SK-N-SH treated with all-trans-retinoic acid at 6 μM for 48 hours (cell line): ENCODE measurements at regions not wholly inside any gene's neighbourhood (a gene's known extent, or its start where the extent isn't known, plus 50 kb on each side); places are given as distances from the start of the nearest gene placed in this dataset.

ENCODE experiments used
- ATAC-seq: fragments of 200-7000 bp; cut with Tn5 transposase; 3 replicates; pipeline ENCODE4 v1.9.1; 2020; ENCODE audit warnings: mild to moderate bottlenecking, moderate library complexity
- ARNTL ChIP-seq: fragments of 450-650 bp; formaldehyde crosslinking; IDR thresholded peaks from 2 replicates; pipeline ENCODE4 v1.5.0; 2020; ENCODE audit warnings: low read depth, mild to moderate bottlenecking, moderate library complexity, borderline replicate concordance
- BACH2 ChIP-seq: fragments of 250-450 bp; sonication (Bioruptor Pico); IDR thresholded peaks from 2 replicates; pipeline ENCODE4 v1.9.0; 2021; ENCODE audit warnings: mild to moderate bottlenecking, borderline replicate concordance
- CSDC2 ChIP-seq: fragments of 250-450 bp; sonication (Bioruptor Pico); IDR thresholded peaks from 2 replicates; pipeline ENCODE4 v1.5.0; 2020; ENCODE audit warnings: mild to moderate bottlenecking, moderate library complexity
- ESRRG ChIP-seq: fragments of 250-450 bp; sonication (Bioruptor Pico); IDR thresholded peaks from 2 replicates; pipeline ENCODE4 v1.6.1; 2021; ENCODE audit warnings: mild to moderate bottlenecking
- GLIS3 ChIP-seq: fragments of 250-450 bp; sonication (Bioruptor Pico); IDR thresholded peaks from 2 replicates; pipeline ENCODE4 v1.5.0; 2020; ENCODE audit warnings: mild to moderate bottlenecking, moderate library complexity
- ISL1 ChIP-seq: fragments of 250-450 bp; sonication (Bioruptor Pico); IDR thresholded peaks from 2 replicates; pipeline ENCODE4 v2.1.2; 2022; ENCODE audit warnings: mild to moderate bottlenecking, moderate library complexity
- OSR1 ChIP-seq: fragments of 250-450 bp; sonication (Bioruptor Pico); IDR thresholded peaks from 2 replicates; pipeline ENCODE4 v1.8.0; 2022; ENCODE audit warnings: moderate library complexity, mild to moderate bottlenecking, inconsistent platforms
- PPARA ChIP-seq: fragments of 250-450 bp; sonication (Bioruptor Pico); IDR thresholded peaks from 2 replicates; pipeline ENCODE4 v1.5.0; 2020; ENCODE audit warnings: mild to moderate bottlenecking, borderline replicate concordance
- RARB ChIP-seq: fragments of 250-450 bp; sonication (Bioruptor Pico); IDR thresholded peaks from 2 replicates; pipeline ENCODE4 v1.8.0; 2021; ENCODE audit warnings: mild to moderate bottlenecking, moderate library complexity
- SNAI2 ChIP-seq: fragments of 250-450 bp; sonication (Bioruptor Pico); IDR thresholded peaks from 2 replicates; pipeline ENCODE4 v1.5.0; 2020; ENCODE audit warnings: mild to moderate bottlenecking, moderate library complexity
- TCF4 ChIP-seq: fragments of 250-450 bp; sonication (Bioruptor Pico); IDR thresholded peaks from 2 replicates; pipeline ENCODE4 v1.8.0; 2021; ENCODE audit warnings: mild to moderate bottlenecking, moderate library complexity, borderline replicate concordance
- TOX ChIP-seq: fragments of 250-450 bp; sonication (Bioruptor Pico); IDR thresholded peaks from 2 replicates; pipeline ENCODE4 v1.8.0; 2021; ENCODE audit warnings: mild to moderate bottlenecking, moderate library complexity, borderline replicate concordance
- ZC3H10 ChIP-seq: fragments of 250-450 bp; sonication (Bioruptor Pico); IDR thresholded peaks from 2 replicates; pipeline ENCODE4 v1.5.1; 2021; ENCODE audit warnings: mild to moderate bottlenecking, moderate library complexity
- ZFP3 ChIP-seq: fragments of 250-450 bp; sonication (Bioruptor Pico); IDR thresholded peaks from 2 replicates; pipeline ENCODE4 v1.5.0; 2020; ENCODE audit warnings: mild to moderate bottlenecking, moderate library complexity
- ZFP30 ChIP-seq: fragments of 450-650 bp; formaldehyde crosslinking; IDR thresholded peaks from 2 replicates; pipeline ENCODE4 v1.5.0; 2022; ENCODE audit warnings: mild to moderate bottlenecking, moderate library complexity
- ZNF565 ChIP-seq: fragments of 450-650 bp; formaldehyde crosslinking; conservative IDR thresholded peaks from 2 replicates; pipeline ENCODE4 v1.5.0; 2020; ENCODE audit warnings: low read depth, mild to moderate bottlenecking, moderate library complexity
- ZNF70 ChIP-seq: fragments of 450-650 bp; formaldehyde crosslinking; IDR thresholded peaks from 2 replicates; pipeline ENCODE4 v1.5.0; 2020; ENCODE audit warnings: mild to moderate bottlenecking, moderate library complexity
- ZNF8 ChIP-seq: fragments of 450-650 bp; formaldehyde crosslinking; IDR thresholded peaks from 2 replicates; pipeline ENCODE4 v1.5.0; 2020; ENCODE audit warnings: mild to moderate bottlenecking, moderate library complexity
- TF ChIP-seq, protein P1 (sequence below): fragments of 250-450 bp; sonication (Bioruptor Pico); IDR thresholded peaks from 2 replicates; pipeline ENCODE4 v1.5.1; 2021; ENCODE audit warnings: mild to moderate bottlenecking, moderate library complexity
- TF ChIP-seq, protein P2 (sequence below): fragments of 250-450 bp; sonication (Bioruptor Pico); IDR thresholded peaks from 2 replicates; pipeline ENCODE4 v1.5.1; 2020; ENCODE audit warnings: low read depth, mild to moderate bottlenecking, moderate library complexity
- TF ChIP-seq, protein P3 (sequence below): fragments of 250-450 bp; sonication (Bioruptor Pico); IDR thresholded peaks from 2 replicates; pipeline ENCODE4 v1.8.0; 2021; ENCODE audit warnings: low read depth, mild to moderate bottlenecking, moderate library complexity, borderline replicate concordance
- TF ChIP-seq, protein P4 (sequence below): fragments of 250-450 bp; sonication (Bioruptor Pico); IDR thresholded peaks from 2 replicates; pipeline ENCODE4 v1.5.0; 2020; ENCODE audit warnings: mild to moderate bottlenecking, moderate library complexity
- TF ChIP-seq, protein P5 (sequence below): fragments of 250-450 bp; sonication (Bioruptor Pico); IDR thresholded peaks from 2 replicates; pipeline ENCODE4 v1.8.0; 2020; ENCODE audit warnings: mild to moderate bottlenecking, moderate library complexity, borderline replicate concordance

DNA sequence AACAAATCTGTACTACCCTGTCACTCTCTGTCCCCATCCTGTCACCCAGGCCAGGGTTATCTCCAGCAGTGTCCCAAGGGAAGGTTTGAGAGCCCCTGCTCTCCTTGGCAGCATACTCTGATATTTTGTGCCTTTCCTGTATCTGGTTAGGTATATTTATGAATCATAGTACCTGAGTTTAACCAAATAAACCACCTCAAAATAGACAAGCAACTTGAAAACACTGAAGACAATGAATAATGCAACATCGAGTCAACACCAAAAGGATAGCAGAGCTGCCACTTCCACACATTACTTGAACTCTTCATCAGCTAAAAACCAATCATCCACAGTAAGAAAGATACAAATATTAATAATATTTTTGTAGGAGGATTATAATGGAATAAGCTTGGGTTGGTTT, 142.6 kb upstream of the TAB2 start:
- ATAC-seq, result no peak
- no peak for TF ChIP-seq PPARA (CRISPR knock-in tag)
- TF ChIP-seq ZNF565 (CRISPR knock-in tag), result no peak
- TF ChIP-seq GLIS3 (CRISPR knock-in tag), result no peak
- TF ChIP-seq, protein P1, sequence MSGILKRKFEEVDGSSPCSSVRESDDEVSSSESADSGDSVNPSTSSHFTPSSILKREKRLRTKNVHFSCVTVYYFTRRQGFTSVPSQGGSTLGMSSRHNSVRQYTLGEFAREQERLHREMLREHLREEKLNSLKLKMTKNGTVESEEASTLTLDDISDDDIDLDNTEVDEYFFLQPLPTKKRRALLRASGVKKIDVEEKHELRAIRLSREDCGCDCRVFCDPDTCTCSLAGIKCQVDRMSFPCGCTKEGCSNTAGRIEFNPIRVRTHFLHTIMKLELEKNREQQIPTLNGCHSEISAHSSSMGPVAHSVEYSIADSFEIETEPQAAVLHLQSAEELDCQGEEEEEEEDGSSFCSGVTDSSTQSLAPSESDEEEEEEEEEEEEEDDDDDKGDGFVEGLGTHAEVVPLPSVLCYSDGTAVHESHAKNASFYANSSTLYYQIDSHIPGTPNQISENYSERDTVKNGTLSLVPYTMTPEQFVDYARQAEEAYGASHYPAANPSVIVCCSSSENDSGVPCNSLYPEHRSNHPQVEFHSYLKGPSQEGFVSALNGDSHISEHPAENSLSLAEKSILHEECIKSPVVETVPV (CRISPR knock-in tag), result no peak
- TF ChIP-seq, protein P2, sequence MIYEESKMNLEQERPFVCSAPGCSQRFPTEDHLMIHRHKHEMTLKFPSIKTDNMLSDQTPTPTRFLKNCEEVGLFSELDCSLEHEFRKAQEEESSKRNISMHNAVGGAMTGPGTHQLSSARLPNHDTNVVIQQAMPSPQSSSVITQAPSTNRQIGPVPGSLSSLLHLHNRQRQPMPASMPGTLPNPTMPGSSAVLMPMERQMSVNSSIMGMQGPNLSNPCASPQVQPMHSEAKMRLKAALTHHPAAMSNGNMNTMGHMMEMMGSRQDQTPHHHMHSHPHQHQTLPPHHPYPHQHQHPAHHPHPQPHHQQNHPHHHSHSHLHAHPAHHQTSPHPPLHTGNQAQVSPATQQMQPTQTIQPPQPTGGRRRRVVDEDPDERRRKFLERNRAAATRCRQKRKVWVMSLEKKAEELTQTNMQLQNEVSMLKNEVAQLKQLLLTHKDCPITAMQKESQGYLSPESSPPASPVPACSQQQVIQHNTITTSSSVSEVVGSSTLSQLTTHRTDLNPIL (CRISPR knock-in tag), result no peak
- TF ChIP-seq, protein P3, sequence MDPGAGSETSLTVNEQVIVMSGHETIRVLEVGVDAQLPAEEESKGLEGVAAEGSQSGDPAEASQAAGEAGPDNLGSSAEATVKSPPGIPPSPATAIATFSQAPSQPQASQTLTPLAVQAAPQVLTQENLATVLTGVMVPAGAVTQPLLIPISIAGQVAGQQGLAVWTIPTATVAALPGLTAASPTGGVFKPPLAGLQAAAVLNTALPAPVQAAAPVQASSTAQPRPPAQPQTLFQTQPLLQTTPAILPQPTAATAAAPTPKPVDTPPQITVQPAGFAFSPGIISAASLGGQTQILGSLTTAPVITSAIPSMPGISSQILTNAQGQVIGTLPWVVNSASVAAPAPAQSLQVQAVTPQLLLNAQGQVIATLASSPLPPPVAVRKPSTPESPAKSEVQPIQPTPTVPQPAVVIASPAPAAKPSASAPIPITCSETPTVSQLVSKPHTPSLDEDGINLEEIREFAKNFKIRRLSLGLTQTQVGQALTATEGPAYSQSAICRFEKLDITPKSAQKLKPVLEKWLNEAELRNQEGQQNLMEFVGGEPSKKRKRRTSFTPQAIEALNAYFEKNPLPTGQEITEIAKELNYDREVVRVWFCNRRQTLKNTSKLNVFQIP (CRISPR knock-in tag), result no peak
- TF ChIP-seq ZFP3, result no peak
- TF ChIP-seq OSR1 (CRISPR knock-in tag), result no peak
- no peak for TF ChIP-seq RARB
- no peak for TF ChIP-seq ESRRG (CRISPR knock-in tag)
- no peak for TF ChIP-seq TCF4
- TF ChIP-seq SNAI2, result no peak
- no peak for TF ChIP-seq ISL1
- TF ChIP-seq ZNF70 (CRISPR knock-in tag), result no peak
- TF ChIP-seq, protein P4, sequence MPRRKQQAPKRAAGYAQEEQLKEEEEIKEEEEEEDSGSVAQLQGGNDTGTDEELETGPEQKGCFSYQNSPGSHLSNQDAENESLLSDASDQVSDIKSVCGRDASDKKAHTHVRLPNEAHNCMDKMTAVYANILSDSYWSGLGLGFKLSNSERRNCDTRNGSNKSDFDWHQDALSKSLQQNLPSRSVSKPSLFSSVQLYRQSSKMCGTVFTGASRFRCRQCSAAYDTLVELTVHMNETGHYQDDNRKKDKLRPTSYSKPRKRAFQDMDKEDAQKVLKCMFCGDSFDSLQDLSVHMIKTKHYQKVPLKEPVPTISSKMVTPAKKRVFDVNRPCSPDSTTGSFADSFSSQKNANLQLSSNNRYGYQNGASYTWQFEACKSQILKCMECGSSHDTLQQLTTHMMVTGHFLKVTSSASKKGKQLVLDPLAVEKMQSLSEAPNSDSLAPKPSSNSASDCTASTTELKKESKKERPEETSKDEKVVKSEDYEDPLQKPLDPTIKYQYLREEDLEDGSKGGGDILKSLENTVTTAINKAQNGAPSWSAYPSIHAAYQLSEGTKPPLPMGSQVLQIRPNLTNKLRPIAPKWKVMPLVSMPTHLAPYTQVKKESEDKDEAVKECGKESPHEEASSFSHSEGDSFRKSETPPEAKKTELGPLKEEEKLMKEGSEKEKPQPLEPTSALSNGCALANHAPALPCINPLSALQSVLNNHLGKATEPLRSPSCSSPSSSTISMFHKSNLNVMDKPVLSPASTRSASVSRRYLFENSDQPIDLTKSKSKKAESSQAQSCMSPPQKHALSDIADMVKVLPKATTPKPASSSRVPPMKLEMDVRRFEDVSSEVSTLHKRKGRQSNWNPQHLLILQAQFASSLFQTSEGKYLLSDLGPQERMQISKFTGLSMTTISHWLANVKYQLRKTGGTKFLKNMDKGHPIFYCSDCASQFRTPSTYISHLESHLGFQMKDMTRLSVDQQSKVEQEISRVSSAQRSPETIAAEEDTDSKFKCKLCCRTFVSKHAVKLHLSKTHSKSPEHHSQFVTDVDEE (CRISPR knock-in tag), result no peak
- TF ChIP-seq TOX, result no peak
- no peak for TF ChIP-seq ZFP30 (CRISPR knock-in tag)
- TF ChIP-seq ZC3H10 (CRISPR knock-in tag), result no peak
- TF ChIP-seq CSDC2, result no peak
- TF ChIP-seq ARNTL (CRISPR knock-in tag), result no peak

DNA sequence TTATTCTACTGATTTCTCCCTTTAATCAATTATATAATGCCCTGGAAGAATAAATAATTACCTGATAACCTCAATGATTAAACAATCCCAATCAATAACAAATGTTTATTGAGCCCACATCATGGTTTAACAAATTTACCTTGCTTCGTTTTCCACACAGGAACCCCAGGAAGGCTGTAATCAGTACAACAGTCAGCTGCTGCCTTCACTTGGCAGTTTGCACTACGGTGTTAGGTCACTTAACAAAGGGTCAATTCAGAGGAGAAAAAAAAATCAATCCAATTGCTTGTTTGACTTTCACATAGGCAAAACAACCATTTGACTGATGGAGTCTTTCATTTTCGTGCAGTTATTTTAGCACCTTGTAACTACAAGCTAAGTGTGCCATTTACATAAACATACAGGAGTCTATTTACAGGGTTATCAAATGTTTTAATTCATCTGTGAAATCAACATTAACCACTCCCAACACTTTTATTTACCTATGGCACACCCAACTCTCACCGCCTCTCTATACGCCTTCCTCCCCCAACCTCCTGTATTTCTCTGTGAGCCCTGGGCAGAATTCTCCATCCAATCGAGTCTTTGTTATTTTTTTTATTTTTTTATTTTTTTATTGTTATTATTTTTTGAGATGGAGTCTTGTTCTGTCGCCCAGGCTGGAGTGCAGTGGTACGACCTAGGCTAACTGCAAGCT, 140.4 kb upstream of the TAB2 start:
- no peak for ATAC-seq

More for the DNA sequence above, 140.4 kb upstream of the TAB2 start:
- TF ChIP-seq ZFP30 (CRISPR knock-in tag) (no peak), SNAI2 (no peak), ARNTL (CRISPR knock-in tag) (no peak), ZNF70 (CRISPR knock-in tag) (no peak), PPARA (CRISPR knock-in tag) (no peak), TOX (no peak), ZNF565 (CRISPR knock-in tag) (no peak), RARB (no peak), ZNF8 (CRISPR knock-in tag) (no peak), ZFP3 (no peak), BACH2 (CRISPR knock-in tag) (no peak), CSDC2 (no peak), OSR1 (CRISPR knock-in tag) (no peak), ISL1 (no peak), ESRRG (CRISPR knock-in tag) (no peak)
- TF ChIP-seq, protein P4 (CRISPR knock-in tag), result no peak
- TF ChIP-seq, protein P5, sequence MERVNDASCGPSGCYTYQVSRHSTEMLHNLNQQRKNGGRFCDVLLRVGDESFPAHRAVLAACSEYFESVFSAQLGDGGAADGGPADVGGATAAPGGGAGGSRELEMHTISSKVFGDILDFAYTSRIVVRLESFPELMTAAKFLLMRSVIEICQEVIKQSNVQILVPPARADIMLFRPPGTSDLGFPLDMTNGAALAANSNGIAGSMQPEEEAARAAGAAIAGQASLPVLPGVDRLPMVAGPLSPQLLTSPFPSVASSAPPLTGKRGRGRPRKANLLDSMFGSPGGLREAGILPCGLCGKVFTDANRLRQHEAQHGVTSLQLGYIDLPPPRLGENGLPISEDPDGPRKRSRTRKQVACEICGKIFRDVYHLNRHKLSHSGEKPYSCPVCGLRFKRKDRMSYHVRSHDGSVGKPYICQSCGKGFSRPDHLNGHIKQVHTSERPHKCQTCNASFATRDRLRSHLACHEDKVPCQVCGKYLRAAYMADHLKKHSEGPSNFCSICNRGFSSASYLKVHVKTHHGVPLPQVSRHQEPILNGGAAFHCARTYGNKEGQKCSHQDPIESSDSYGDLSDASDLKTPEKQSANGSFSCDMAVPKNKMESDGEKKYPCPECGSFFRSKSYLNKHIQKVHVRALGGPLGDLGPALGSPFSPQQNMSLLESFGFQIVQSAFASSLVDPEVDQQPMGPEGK (CRISPR knock-in tag), result no peak
- TF ChIP-seq, protein P3 (CRISPR knock-in tag), result no peak
- TF ChIP-seq, protein P1 (CRISPR knock-in tag), result no peak
